H1 (cell line): ENCODE measurements at regions not wholly inside any gene's neighbourhood (a gene's known extent, or its start where the extent isn't known, plus 50 kb on each side); places are given as distances from the start of the nearest gene placed in this dataset.

ENCODE experiments used
- CTCF ChIA-PET: fragments of 300-600 bp; sonication (Branson Sonifier 250); formaldehyde crosslinking; loops from one replicate; lab custom pipeline; 2021; ENCODE audit not compliant: partially characterized antibody; lab: Charles Lee
- POLR2A ChIA-PET: fragments of 300-600 bp; sonication (Branson Sonifier 250); formaldehyde crosslinking; loops from one replicate; lab custom pipeline; 2021; ENCODE audit warnings: inconsistent platforms; ENCODE audit not compliant: partially characterized antibody; lab: Charles Lee
- DNase-seq, 2 experiments: peaks; one replicate each; pipeline versions ENCODE4 v3.0.0 to v3.0.0-alpha.2; 2010 to 2022; ENCODE audit warnings: low spot score in 2 of 2, low read depth in 1 of 2, mixed read lengths in 1 of 2
- FAIRE-seq: peaks from 2 replicates; lab custom pipeline; 2011; peaks lifted over from hg19 to GRCh38; lab: Jason Lieb, UNC
- H2AFZ ChIP-seq: 2 replicates; pipeline ENCODE4 v1.8.1; 2012; ENCODE audit warnings: low read length, inconsistent platforms
- H2AK5ac ChIP-seq: 2 replicates; pipeline ENCODE4 v1.6.1; 2013; ENCODE audit warnings: low read depth, low read length
- H2BK120ac ChIP-seq: replicated peaks from 2 replicates; pipeline ENCODE3; 2013; ENCODE audit warnings: low read depth, low read length, inconsistent platforms
- H2BK12ac ChIP-seq: 2 replicates; pipeline ENCODE4 v1.6.1; 2013; ENCODE audit warnings: low read depth, low read length
- H2BK15ac ChIP-seq: 2 replicates; pipeline ENCODE4 v1.6.1; 2013; ENCODE audit warnings: low read length
- H2BK20ac ChIP-seq: 2 replicates; pipeline ENCODE4 v1.6.1; 2013; ENCODE audit warnings: low read length
- H2BK5ac ChIP-seq: 2 replicates; pipeline ENCODE4 v1.6.1; 2013; ENCODE audit warnings: low read depth, low read length
- H3K14ac ChIP-seq: 2 replicates; pipeline ENCODE4 v1.6.1; 2013; ENCODE audit warnings: inconsistent platforms; ENCODE audit not compliant: insufficient read length
- H3K18ac ChIP-seq: 2 replicates; pipeline ENCODE4 v1.6.1; 2013; ENCODE audit warnings: low read length; ENCODE audit errors: extremely low read depth
- H3K23ac ChIP-seq: 2 replicates; pipeline ENCODE4 v1.6.1; 2013; ENCODE audit warnings: inconsistent platforms; ENCODE audit not compliant: insufficient read length
- H3K23me2 ChIP-seq: 2 replicates; pipeline ENCODE4 v1.6.1; 2013; ENCODE audit warnings: low read depth, low read length
- H3K27ac ChIP-seq: 2 replicates; pipeline ENCODE4 v1.6.1; 2011; ENCODE audit warnings: low read depth, low read length, inconsistent platforms
- H3K27me3 ChIP-seq, 4 experiments: replicated peaks in 1 of 4; 1 replicate in 1 of 4; 2 replicates in 3 of 4; pipeline versions ENCODE4 v1.6.1 to v1.8.1; 2011 to 2013; ENCODE audit warnings: low read length in 3 of 4, mild to moderate bottlenecking in 3 of 4, inconsistent platforms in 2 of 4, mixed read lengths in 2 of 4, moderate library complexity in 1 of 4; ENCODE audit not compliant: control insufficient read depth in 3 of 4, insufficient read depth in 3 of 4; ENCODE audit errors: extremely low read depth in 1 of 4
- H3K36me3 ChIP-seq, 4 experiments: 2 replicates each; pipeline versions ENCODE4 v1.6.1 to v1.8.1; 2011 to 2013; ENCODE audit warnings: mild to moderate bottlenecking in 4 of 4, low read length in 3 of 4, moderate library complexity in 2 of 4, control low read depth in 1 of 4, inconsistent platforms in 1 of 4; ENCODE audit not compliant: insufficient read depth in 4 of 4, control insufficient read depth in 2 of 4
- H3K4ac ChIP-seq: replicated peaks from 2 replicates; pipeline ENCODE3; 2013; ENCODE audit warnings: low read length, low read depth, mixed read lengths, inconsistent platforms; ENCODE audit not compliant: insufficient read length
- H3K4me1 ChIP-seq, 4 experiments: replicated peaks in 1 of 4; 1 replicate in 1 of 4; 2 replicates in 3 of 4; pipeline versions ENCODE4 v1.6.1 to v1.8.1; 2011 to 2013; ENCODE audit warnings: low read length in 3 of 4, inconsistent platforms in 2 of 4, mixed read lengths in 1 of 4; ENCODE audit not compliant: insufficient read depth in 4 of 4, control insufficient read depth in 3 of 4
- H3K4me2 ChIP-seq, 2 experiments: 2 replicates each; pipeline versions ENCODE4 v1.6.1 to v1.8.1; 2011 to 2013; ENCODE audit warnings: low read depth in 2 of 2, low read length in 2 of 2, control low read depth in 1 of 2, inconsistent platforms in 1 of 2, mild to moderate bottlenecking in 1 of 2; ENCODE audit not compliant: insufficient read depth in 1 of 2
- H3K4me3 ChIP-seq, 4 experiments: fragments of 200-600, 300-600 bp in 1 of 4; sonication (generic), shearing (Covaris generic), sonication (Bioruptor Twin) in 1 of 4; 2 replicates each; pipeline versions ENCODE4 v1.5.1 to v1.8.1; 2011 to 2016; ENCODE audit warnings: low read length in 4 of 4, low read depth in 3 of 4, control low read depth in 2 of 4, inconsistent platforms in 2 of 4, mild to moderate bottlenecking in 2 of 4, mixed read lengths in 1 of 4, moderate library complexity in 1 of 4; ENCODE audit not compliant: insufficient read depth in 2 of 4; ENCODE audit errors: extremely low read depth in 1 of 4
- H3K56ac ChIP-seq: replicated peaks from 2 replicates; pipeline ENCODE3; 2013; ENCODE audit warnings: low read depth, mild to moderate bottlenecking, mixed read lengths, low read length, inconsistent platforms; ENCODE audit not compliant: insufficient read length
- H3K79me1 ChIP-seq: 2 replicates; pipeline ENCODE4 v1.6.1; 2013; ENCODE audit warnings: low read depth, low read length, control low read depth
- H3K79me2 ChIP-seq, 2 experiments: 2 replicates each; pipeline versions ENCODE4 v1.6.1 to v1.8.1; 2012 to 2013; ENCODE audit warnings: low read length in 2 of 2, mild to moderate bottlenecking in 2 of 2, inconsistent platforms in 1 of 2; ENCODE audit not compliant: insufficient read depth in 2 of 2, control insufficient read depth in 1 of 2
- H3K9ac ChIP-seq, 4 experiments: replicated peaks in 1 of 4; 1 replicate in 1 of 4; 2 replicates in 3 of 4; pipeline versions ENCODE4 v1.6.1 to v1.8.1; 2011 to 2013; ENCODE audit warnings: low read depth in 3 of 4, low read length in 3 of 4, control low read depth in 2 of 4, mild to moderate bottlenecking in 2 of 4, moderate library complexity in 2 of 4, inconsistent platforms in 1 of 4; ENCODE audit errors: extremely low read depth in 1 of 4
- H3K9me3 ChIP-seq, 2 experiments: 2 replicates each; pipeline versions ENCODE4 v1.6.1 to v1.8.1; 2012 to 2013; ENCODE audit warnings: mild to moderate bottlenecking in 2 of 2, moderate library complexity in 2 of 2, control low read depth in 1 of 2, inconsistent platforms in 1 of 2, low read depth in 1 of 2, low read length in 1 of 2, mixed read lengths in 1 of 2; ENCODE audit not compliant: insufficient read depth in 2 of 2
- H4K20me1 ChIP-seq, 2 experiments: replicated peaks in 1 of 2; 2 replicates each; pipeline versions ENCODE3 to v1.8.1; 2011 to 2013; ENCODE audit warnings: inconsistent platforms in 2 of 2, low read length in 2 of 2, mild to moderate bottlenecking in 1 of 2; ENCODE audit not compliant: insufficient read depth in 2 of 2, control insufficient read depth in 1 of 2
- H4K5ac ChIP-seq: 2 replicates; pipeline ENCODE4 v1.6.1; 2013; ENCODE audit warnings: low read length, low read depth, mixed read lengths, inconsistent platforms; ENCODE audit not compliant: insufficient read length
- H4K8ac ChIP-seq: 2 replicates; pipeline ENCODE4 v1.8.0; 2013; ENCODE audit warnings: mild to moderate bottlenecking, moderate library complexity, low read length, inconsistent platforms; ENCODE audit not compliant: insufficient read depth; ENCODE audit errors: extremely low read depth
- H4K91ac ChIP-seq: replicated peaks from 2 replicates; pipeline ENCODE3; 2013; ENCODE audit warnings: low read length, mixed read lengths, inconsistent platforms; ENCODE audit not compliant: insufficient read length
- CBX5 ChIP-seq: fragments of 300-800, 300-1000 bp; sonication (generic); IDR thresholded peaks from 2 replicates; pipeline ENCODE4 v1.7.1; 2016; ENCODE audit warnings: antibody characterized with exemption, low read length, low read depth
- CBX8 ChIP-seq: fragments of 300-800, 300-1000 bp; sonication (generic); IDR thresholded peaks from 2 replicates; pipeline ENCODE4 v1.7.1; 2016; ENCODE audit warnings: low read depth, low read length, borderline replicate concordance
- CEBPB ChIP-seq: IDR thresholded peaks from 2 replicates; pipeline ENCODE4 v1.6.1; 2012; ENCODE audit warnings: low read depth, low read length
- EGR1 ChIP-seq: IDR thresholded peaks from 2 replicates; pipeline ENCODE4 v1.6.1; 2011; ENCODE audit warnings: low read depth, low read length, borderline replicate concordance
- FOSL1 ChIP-seq: IDR thresholded peaks from 2 replicates; pipeline ENCODE4 v1.6.1; 2011; ENCODE audit warnings: mild to moderate bottlenecking, low read depth, low read length, moderate library complexity; ENCODE audit not compliant: insufficient read depth
- NRF1 ChIP-seq: IDR thresholded peaks from 2 replicates; pipeline ENCODE4 v1.6.1; 2011; ENCODE audit warnings: mild to moderate bottlenecking, low read depth, low read length, improper control_type of control experiment
- POLR2AphosphoS5 ChIP-seq: IDR thresholded peaks from 2 replicates; pipeline ENCODE4 v1.6.1; 2011; ENCODE audit warnings: low read depth, low read length
- POU5F1 ChIP-seq: IDR thresholded peaks from 2 replicates; pipeline ENCODE4 v1.6.1; 2011; ENCODE audit warnings: low read depth, mild to moderate bottlenecking, low read length, moderate library complexity
- RBBP5 ChIP-seq: IDR thresholded peaks from 2 replicates; pipeline ENCODE4 v1.7.1; 2012; ENCODE audit warnings: low read depth, mild to moderate bottlenecking, inconsistent platforms, low read length, moderate library complexity, borderline replicate concordance
- RXRA ChIP-seq: IDR thresholded peaks from 2 replicates; pipeline ENCODE4 v1.6.1; 2011; ENCODE audit warnings: low read depth, mild to moderate bottlenecking, low read length, moderate library complexity; ENCODE audit not compliant: insufficient read depth
- SIN3A ChIP-seq, 2 experiments: IDR thresholded peaks in 1 of 2; conservative IDR thresholded peaks in 1 of 2; 2 replicates each; pipeline ENCODE4 v1.6.1; 2011 to 2012; ENCODE audit warnings: low read length in 2 of 2, improper control_type of control experiment in 1 of 2, low read depth in 1 of 2, mild to moderate bottlenecking in 1 of 2
- SP2 ChIP-seq: IDR thresholded peaks from 2 replicates; pipeline ENCODE4 v1.6.1; 2012; ENCODE audit warnings: mild to moderate bottlenecking, low read length, inconsistent platforms
- TCF12 ChIP-seq: IDR thresholded peaks from 2 replicates; pipeline ENCODE4 v1.6.1; 2011; ENCODE audit warnings: low read depth, mild to moderate bottlenecking, low read length
- ZNF274 ChIP-seq: IDR thresholded peaks from 2 replicates; pipeline ENCODE4 v1.7.0; 2012; ENCODE audit warnings: low read length, borderline replicate concordance; ENCODE audit errors: extremely low read depth
- WGBS, 2 experiments: shearing (Covaris generic) in 1 of 2; methylation state at CpG; one replicate each; pipeline versions ENCODE4 v1.1.6 to v1.1.7; 2013 to 2015; ENCODE audit warnings: low lambda C conversion rate in 2 of 2, mixed read lengths in 2 of 2, inconsistent platforms in 1 of 2, low coverage in 1 of 2, missing lambda C conversion rate in 1 of 2; ENCODE audit not compliant: insufficient replicate concordance in 2 of 2, insufficient coverage in 1 of 2, insufficient read length in 1 of 2; ENCODE audit errors: extremely low coverage in 1 of 2, missing lambda C conversion rate in 1 of 2; 5-methylcytosine and 5-hydroxymethylcytosine counted together
- TF ChIP-seq, protein P1 (sequence below): IDR thresholded peaks from 2 replicates; pipeline ENCODE4 v1.6.1; 2011; ENCODE audit warnings: low read depth, mild to moderate bottlenecking, low read length; ENCODE audit not compliant: insufficient read depth

DNA sequence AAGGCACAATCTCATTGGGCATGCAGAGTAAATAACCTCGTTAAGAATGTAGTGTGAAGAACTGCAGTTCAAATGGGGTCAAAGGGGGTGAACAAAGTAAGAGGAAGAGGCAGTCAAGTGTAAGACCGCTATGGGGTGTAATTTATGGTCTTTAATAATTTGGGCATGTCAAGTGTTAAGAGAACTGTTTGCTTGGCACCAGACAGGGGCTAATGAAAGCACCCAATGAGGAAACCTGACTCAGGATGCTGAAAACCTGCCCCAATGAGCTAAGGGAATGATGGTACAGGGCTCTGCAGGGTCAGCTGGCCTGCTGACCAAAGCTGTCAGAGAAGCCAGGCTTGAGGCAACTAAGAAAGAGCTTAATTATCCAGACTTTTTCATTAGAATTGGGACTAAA, 368.1 kb downstream of the DTWD2 start:
- FAIRE-seq (no peak), DNase-seq (no peak)
- H3K4ac ChIP-seq, result no peak overlapping the region
- no peak overlapping the region for H4K5ac ChIP-seq
- CTCF ChIA-PET, result interaction anchor here (0.6 to 1.5 kb wide), 4 partner anchors 9 to 715 kb away, joined by 3 to 7 read pairs (median 3); no protein-coding TSS in a partner anchor
- WGBS, 2 experiments, result 90% methylated on average over 2 of the region's 2 CpGs; no CpG with 5 or more reads in 1 of the 2 experiments
- no peak overlapping the region for H3K4me2 ChIP-seq
- no peaks in the 10 kb centered on the region for H3K27me3 ChIP-seq
- no peak overlapping the region for H2BK20ac ChIP-seq
- POLR2A ChIA-PET, result no interaction called here
- H3K23ac ChIP-seq, result no peak overlapping the region
- H2AK5ac ChIP-seq, result no peak overlapping the region
- H3K79me1 ChIP-seq, result no peaks in the 10 kb centered on the region
- no peaks in the 10 kb centered on the region for H4K20me1 ChIP-seq
- H3K4me1 ChIP-seq, result no peaks in the 10 kb centered on the region
- no peak overlapping the region for H4K91ac ChIP-seq
- H4K8ac ChIP-seq, result no peak overlapping the region
- H3K18ac ChIP-seq, result no peak overlapping the region
- no peaks in the 10 kb centered on the region for H3K36me3 ChIP-seq
- H2BK12ac ChIP-seq, result no peak overlapping the region
- no peak overlapping the region for H3K14ac ChIP-seq
- no peaks in the 10 kb centered on the region for H3K79me2 ChIP-seq
- H2BK5ac ChIP-seq, result no peak overlapping the region
- no peak overlapping the region; a peak in 1 of 7 replicates for H3K9ac ChIP-seq
- no peaks in the 10 kb centered on the region for H3K9me3 ChIP-seq
- no peak overlapping the region for H2AFZ ChIP-seq
- H3K27ac ChIP-seq, result no peak overlapping the region
- H3K56ac ChIP-seq, result no peak overlapping the region
- no peak overlapping the region for H2BK120ac ChIP-seq
- H3K4me3 ChIP-seq, result no peak overlapping the region
- H2BK15ac ChIP-seq, result no peak overlapping the region
- no peaks in the 10 kb centered on the region for H3K23me2 ChIP-seq
- TF ChIP-seq CBX5 (no peak), RBBP5 (no peak), SP2 (no peak), CEBPB (no peak), SIN3A (conservative IDR thresholded peaks at IDR 0.05 in 1 of 2, IDR thresholded peaks at IDR 0.05 in 1 of 2; ENCODE audit: low read depth in 1 of 2, low read length in 2 of 2) (no peak), CBX8 (no peak), TCF12 (no peak), POU5F1 (no peak), EGR1 (no peak), POLR2AphosphoS5 (no peak), FOSL1 (no peak), ZNF274 (no peak), RXRA (no peak), NRF1 (no peak)
- TF ChIP-seq, protein P1, sequence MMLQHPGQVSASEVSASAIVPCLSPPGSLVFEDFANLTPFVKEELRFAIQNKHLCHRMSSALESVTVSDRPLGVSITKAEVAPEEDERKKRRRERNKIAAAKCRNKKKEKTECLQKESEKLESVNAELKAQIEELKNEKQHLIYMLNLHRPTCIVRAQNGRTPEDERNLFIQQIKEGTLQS, result no peak
